ENCODE measurements at regions not wholly inside any gene's neighbourhood (a gene's known extent, or its start where the extent isn't known, plus 50 kb on each side); places are given as distances from the start of the nearest gene placed in this dataset.
"Not testable (repeated sequence)": the region's sequence is repeated elsewhere in the genome, so short reads cannot be mapped to it uniquely, and the experiment has no call there.

DNA sequence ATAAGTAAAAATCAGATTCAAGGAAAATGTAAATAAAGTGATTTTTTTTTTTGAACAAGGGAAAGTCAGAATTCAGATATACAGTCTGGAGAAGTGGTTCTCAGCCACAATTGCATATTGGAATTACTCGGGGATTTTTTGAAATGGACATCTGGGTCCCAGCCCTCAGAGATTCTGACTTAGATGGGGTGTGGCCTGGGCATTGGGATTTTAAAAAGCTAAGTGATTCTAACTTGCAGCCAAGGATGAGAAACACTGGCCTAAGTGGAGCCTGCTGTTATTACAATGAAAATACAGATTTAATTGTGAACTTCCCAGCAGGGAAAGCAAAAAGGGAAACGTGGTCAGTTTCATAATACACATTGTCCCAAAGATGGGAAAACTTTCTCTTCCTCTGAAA is 273.8 kb downstream of the TTC8 start:
- no peaks in the 10 kb centered on the region for H3K4me1 Mint-ChIP-seq
- ChIA-PET CTCF (no interaction called here), POLR2A (no interaction called here)
- intact Hi-C loops (cut with micrococcal nuclease): no loop called here
- DNase-seq: no peak
- Histone ChIP-seq H3K4me3 (ENCODE audit: control extremely low read depth in 1 of 5, extremely low read depth in 1 of 5, insufficient read depth in 1 of 5, low read depth in 2 of 5, low read length in 4 of 5) (no peak overlapping the region), H3K36me3 (replicated peaks in 1 of 2; ENCODE audit: control extremely low read depth in 1 of 2, control insufficient read depth in 1 of 2, extremely low read depth in 1 of 2, insufficient read depth in 2 of 2, low read length in 1 of 2) (no peaks in the 10 kb centered on the region), H2AFZ (ENCODE audit: insufficient read depth, low read depth, low read length, poor library complexity, severe bottlenecking) (no peak overlapping the region), H3K79me2 (ENCODE audit: control insufficient read depth, insufficient read depth, low read length) (no peaks in the 10 kb centered on the region), H3K27ac (ENCODE audit: low read length in 2 of 2) (no peak overlapping the region), H3K9me3 (ENCODE audit: control extremely low read depth in 1 of 3, control insufficient read depth in 2 of 3, insufficient read depth in 1 of 3, low read length in 2 of 3) (no peaks in the 10 kb centered on the region), H3K4me2 (replicated peaks; ENCODE audit: low read depth, low read length, poor library complexity, severe bottlenecking) (no peak overlapping the region), H3K27me3 (replicated peaks in 1 of 4; ENCODE audit: control extremely low read depth in 1 of 4, control insufficient read depth in 3 of 4, insufficient read depth in 4 of 4, low read length in 3 of 4) (no peaks in the 10 kb centered on the region), H3K4me1 (ENCODE audit: control insufficient read depth in 2 of 2, insufficient read depth in 2 of 2, low read length in 2 of 2) (no peaks in the 10 kb centered on the region), H3K9ac (ENCODE audit: low read length) (no peak overlapping the region), H4K20me1 (ENCODE audit: control insufficient read depth, insufficient read depth, low read length, poor library complexity, severe bottlenecking) (no peaks in the 10 kb centered on the region)
- peaks cover 30% of the 10 kb centered on the region for H3K27me3 Mint-ChIP-seq
- H3K4me3 Mint-ChIP-seq: no peak overlapping the region
- no peak overlapping the region for H3K27ac Mint-ChIP-seq
- no peak for ATAC-seq (ENCODE audit: low read depth)
- WGBS (ENCODE audit: insufficient coverage): 80% methylated on average over 1 of the region's 2 CpGs
- peaks cover 2% of the 10 kb centered on the region for H3K9me3 Mint-ChIP-seq (ENCODE audit: insufficient read depth)
- TF ChIP-seq, protein P1, sequence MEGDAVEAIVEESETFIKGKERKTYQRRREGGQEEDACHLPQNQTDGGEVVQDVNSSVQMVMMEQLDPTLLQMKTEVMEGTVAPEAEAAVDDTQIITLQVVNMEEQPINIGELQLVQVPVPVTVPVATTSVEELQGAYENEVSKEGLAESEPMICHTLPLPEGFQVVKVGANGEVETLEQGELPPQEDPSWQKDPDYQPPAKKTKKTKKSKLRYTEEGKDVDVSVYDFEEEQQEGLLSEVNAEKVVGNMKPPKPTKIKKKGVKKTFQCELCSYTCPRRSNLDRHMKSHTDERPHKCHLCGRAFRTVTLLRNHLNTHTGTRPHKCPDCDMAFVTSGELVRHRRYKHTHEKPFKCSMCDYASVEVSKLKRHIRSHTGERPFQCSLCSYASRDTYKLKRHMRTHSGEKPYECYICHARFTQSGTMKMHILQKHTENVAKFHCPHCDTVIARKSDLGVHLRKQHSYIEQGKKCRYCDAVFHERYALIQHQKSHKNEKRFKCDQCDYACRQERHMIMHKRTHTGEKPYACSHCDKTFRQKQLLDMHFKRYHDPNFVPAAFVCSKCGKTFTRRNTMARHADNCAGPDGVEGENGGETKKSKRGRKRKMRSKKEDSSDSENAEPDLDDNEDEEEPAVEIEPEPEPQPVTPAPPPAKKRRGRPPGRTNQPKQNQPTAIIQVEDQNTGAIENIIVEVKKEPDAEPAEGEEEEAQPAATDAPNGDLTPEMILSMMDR (IDR thresholded peaks at IDR 0.05): no peak
- no peak for TF ChIP-seq EZH2 (IDR thresholded peaks at IDR 0.05; ENCODE audit: borderline replicate concordance, insufficient read depth, low read depth, low read length, poor library complexity, severe bottlenecking)

DNA sequence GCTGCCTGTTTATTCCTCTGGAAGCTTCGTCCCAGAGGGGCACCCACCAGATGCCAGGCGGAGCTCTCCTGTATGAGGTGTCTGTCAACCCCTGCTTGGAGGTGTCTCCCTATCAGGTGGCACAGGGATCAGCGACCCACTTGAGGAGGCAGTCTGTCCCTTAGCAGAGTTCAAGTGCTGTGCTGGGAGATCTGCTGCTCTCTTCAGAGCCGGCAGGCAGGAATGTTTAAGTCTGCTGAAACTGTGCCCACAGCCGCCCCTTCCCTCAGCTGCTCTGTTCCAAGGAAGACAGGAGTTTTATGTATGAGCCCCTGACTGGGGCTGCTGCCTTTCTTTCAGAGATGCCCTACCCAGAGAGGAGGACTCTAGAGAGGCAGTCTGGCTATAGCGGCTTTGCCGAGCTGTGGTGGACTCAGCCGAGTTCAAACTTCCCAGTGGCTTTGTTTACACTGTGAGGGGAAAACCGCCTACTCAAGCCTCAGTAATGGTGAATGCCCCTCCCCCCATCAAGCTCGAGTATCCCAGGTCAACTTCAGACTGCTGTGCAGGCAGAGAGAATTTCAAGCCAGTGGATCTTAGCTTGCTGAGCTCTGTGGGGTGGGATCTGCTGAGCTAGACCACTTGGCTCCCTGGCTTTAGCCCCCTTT is 279.8 kb downstream of the TTC8 start:
- H3K4me3 ChIP-seq (ENCODE audit: control extremely low read depth in 1 of 5, extremely low read depth in 1 of 5, insufficient read depth in 1 of 5, low read depth in 2 of 5, low read length in 4 of 5); H4K20me1 ChIP-seq (ENCODE audit: control insufficient read depth, insufficient read depth, low read length, poor library complexity, severe bottlenecking); H3K4me2 ChIP-seq (replicated peaks; ENCODE audit: low read depth, low read length, poor library complexity, severe bottlenecking); POLR2A ChIA-PET; H3K27ac Mint-ChIP-seq; H3K9me3 Mint-ChIP-seq (ENCODE audit: insufficient read depth); H3K79me2 ChIP-seq (ENCODE audit: control insufficient read depth, insufficient read depth, low read length); H3K27me3 ChIP-seq (replicated peaks in 1 of 4; ENCODE audit: control extremely low read depth in 1 of 4, control insufficient read depth in 3 of 4, insufficient read depth in 4 of 4, low read length in 3 of 4); DNase-seq; H2AFZ ChIP-seq (ENCODE audit: insufficient read depth, low read depth, low read length, poor library complexity, severe bottlenecking); CTCF ChIA-PET; H3K4me1 Mint-ChIP-seq; H3K36me3 ChIP-seq (replicated peaks in 1 of 2; ENCODE audit: control extremely low read depth in 1 of 2, control insufficient read depth in 1 of 2, extremely low read depth in 1 of 2, insufficient read depth in 2 of 2, low read length in 1 of 2); H3K9ac ChIP-seq (ENCODE audit: low read length); ATAC-seq (ENCODE audit: low read depth); H3K4me1 ChIP-seq (ENCODE audit: control insufficient read depth in 2 of 2, insufficient read depth in 2 of 2, low read length in 2 of 2); intact Hi-C loops (cut with micrococcal nuclease); H3K4me3 Mint-ChIP-seq; H3K27ac ChIP-seq (ENCODE audit: low read length in 2 of 2): not testable (repeated sequence)
- H3K27me3 Mint-ChIP-seq: peaks cover 44% of the 10 kb centered on the region
- peaks cover 0 to 11% (median 0%) of the 10 kb centered on the region in 3 donors for H3K9me3 ChIP-seq (ENCODE audit: control extremely low read depth in 1 of 3, control insufficient read depth in 2 of 3, insufficient read depth in 1 of 3, low read length in 2 of 3)
- 90% methylated on average over 9 of the region's 10 CpGs for WGBS (ENCODE audit: insufficient coverage)

GRCh38 chr14:89104861-89105260 is 280.4 kb downstream of the TTC8 start:
- H3K4me3 Mint-ChIP-seq; H3K4me1 ChIP-seq (ENCODE audit: control insufficient read depth in 2 of 2, insufficient read depth in 2 of 2, low read length in 2 of 2); DNase-seq; H3K4me2 ChIP-seq (replicated peaks; ENCODE audit: low read depth, low read length, poor library complexity, severe bottlenecking); H3K36me3 ChIP-seq (replicated peaks in 1 of 2; ENCODE audit: control extremely low read depth in 1 of 2, control insufficient read depth in 1 of 2, extremely low read depth in 1 of 2, insufficient read depth in 2 of 2, low read length in 1 of 2); POLR2A ChIA-PET; H2AFZ ChIP-seq (ENCODE audit: insufficient read depth, low read depth, low read length, poor library complexity, severe bottlenecking); H3K4me1 Mint-ChIP-seq; H3K4me3 ChIP-seq (ENCODE audit: control extremely low read depth in 1 of 5, extremely low read depth in 1 of 5, insufficient read depth in 1 of 5, low read depth in 2 of 5, low read length in 4 of 5); H3K27me3 ChIP-seq (replicated peaks in 1 of 4; ENCODE audit: control extremely low read depth in 1 of 4, control insufficient read depth in 3 of 4, insufficient read depth in 4 of 4, low read length in 3 of 4); intact Hi-C loops (cut with micrococcal nuclease); H3K27ac Mint-ChIP-seq; H3K9ac ChIP-seq (ENCODE audit: low read length); H4K20me1 ChIP-seq (ENCODE audit: control insufficient read depth, insufficient read depth, low read length, poor library complexity, severe bottlenecking); H3K9me3 Mint-ChIP-seq (ENCODE audit: insufficient read depth); ATAC-seq (ENCODE audit: low read depth); CTCF ChIA-PET; H3K79me2 ChIP-seq (ENCODE audit: control insufficient read depth, insufficient read depth, low read length); H3K27ac ChIP-seq (ENCODE audit: low read length in 2 of 2): not testable (repeated sequence)
- WGBS (ENCODE audit: insufficient coverage): 90% methylated on average over 4 of the region's 4 CpGs
- peaks cover 44% of the 10 kb centered on the region for H3K27me3 Mint-ChIP-seq
- peaks cover 0 to 11% (median 0%) of the 10 kb centered on the region in 3 donors for H3K9me3 ChIP-seq (ENCODE audit: control extremely low read depth in 1 of 3, control insufficient read depth in 2 of 3, insufficient read depth in 1 of 3, low read length in 2 of 3)

Data from B cell (primary cell).